ENCODE measurements at regions not wholly inside any gene's neighbourhood (a gene's known extent, or its start where the extent isn't known, plus 50 kb on each side); places are given as distances from the start of the nearest gene placed in this dataset.

DNA sequence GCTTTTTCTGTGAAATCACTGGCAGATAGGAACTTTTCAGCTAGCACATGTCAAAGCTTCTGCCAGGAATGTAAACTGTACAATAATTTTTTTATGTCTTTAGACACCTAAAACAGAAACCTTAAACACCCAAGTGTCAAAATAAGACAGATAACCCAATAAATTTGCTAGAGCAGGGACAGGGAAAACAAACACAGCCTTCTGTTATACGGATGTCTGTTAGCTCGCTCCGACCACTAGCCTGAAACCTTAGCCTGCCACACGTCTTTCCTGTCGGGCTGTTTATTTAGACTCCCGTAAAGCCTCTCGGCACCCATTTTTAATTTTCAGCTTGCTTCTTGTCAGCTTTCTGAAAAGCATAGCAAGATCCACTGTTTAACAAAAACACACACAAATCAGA lies 355.4 kb upstream of the SLC24A2 start:
- no peak for TF ChIP-seq YY1 (IDR thresholded peaks at IDR 0.05; ENCODE audit: insufficient read depth, insufficient read length)
- TF ChIP-seq ZNF274 (IDR thresholded peaks at IDR 0.05; ENCODE audit: low read depth, low read length): no peak
